ENCODE measurements at regions not wholly inside any gene's neighbourhood (a gene's known extent, or its start where the extent isn't known, plus 50 kb on each side); places are given as distances from the start of the nearest gene placed in this dataset.

DNA sequence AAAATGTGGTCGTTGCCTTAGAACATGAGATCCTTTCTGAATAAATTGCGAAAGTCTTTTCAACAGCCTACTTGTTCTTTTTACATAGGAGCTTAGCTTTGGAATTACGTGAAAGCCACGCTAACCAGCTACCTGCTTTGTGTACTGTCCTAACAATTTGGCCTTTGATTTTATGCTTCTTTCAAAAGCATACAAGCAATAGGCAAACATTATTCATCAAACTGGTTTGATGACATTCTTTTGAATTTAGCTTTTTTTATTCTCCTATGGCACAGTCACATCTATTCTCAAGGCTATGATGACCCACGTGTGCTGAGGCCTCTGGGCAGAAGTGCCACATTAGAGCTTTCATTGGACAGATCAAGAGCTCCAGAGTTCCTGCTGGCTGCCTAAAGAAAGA, 178.0 kb upstream of the DPT start:
- no peak for TF ChIP-seq TAF1 (IDR thresholded peaks at IDR 0.05; ENCODE audit: low read depth, low read length)
- no peak for TF ChIP-seq POLR2A (IDR thresholded peaks at IDR 0.05; ENCODE audit: low read depth, low read length)
- TF ChIP-seq PAX5 (IDR thresholded peaks at IDR 0.05; ENCODE audit: insufficient read depth, low read length, severe bottlenecking) = no peak
- TF ChIP-seq POLR2AphosphoS5 (IDR thresholded peaks at IDR 0.05; ENCODE audit: low read depth, low read length) = no peak
